ENCODE measurements at regions not wholly inside any gene's neighbourhood (a gene's known extent, or its start where the extent isn't known, plus 50 kb on each side); places are given as distances from the start of the nearest gene placed in this dataset.
A peak's percentile ranks its signal among the peaks of the same experiment; 100 is the strongest.

DNA sequence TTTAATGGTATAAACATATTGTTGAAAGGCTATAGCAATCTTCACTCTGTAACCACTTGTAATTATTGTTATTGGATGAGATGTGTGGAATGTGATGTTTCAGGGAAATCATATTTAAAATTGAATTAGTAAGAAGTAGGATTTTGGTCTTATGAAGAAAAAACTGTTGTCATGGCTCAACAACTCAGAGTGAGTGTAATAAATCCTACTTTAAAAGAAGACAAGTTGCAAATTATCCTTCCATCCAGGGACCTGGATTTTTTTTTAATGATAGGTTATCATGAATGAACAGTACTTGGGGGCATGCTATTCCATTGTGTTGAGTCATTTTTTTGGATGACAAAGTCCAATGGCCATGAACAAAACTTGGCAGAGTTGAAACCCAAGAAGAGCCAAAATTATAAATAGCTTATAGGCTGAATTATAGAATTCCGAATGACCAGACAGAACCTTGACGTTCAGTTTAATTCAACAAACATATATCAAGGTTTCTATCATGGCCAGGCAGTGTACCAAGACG is 625.5 kb upstream of the ZNF717 start:
- no peak overlapping the region for H3K4me3 ChIP-seq (ENCODE audit: low read depth, low read length)
- in situ Hi-C loops (cut with HindIII; ENCODE audit: low pct_ligation_motif_present, low sequenced_read_pairs) = no loop called here
- no peaks in the 10 kb centered on the region for H3K36me3 ChIP-seq (replicated peaks)
- DNase-seq = no peak
- H3K27me3 ChIP-seq (replicated peaks) = no peaks in the 10 kb centered on the region
- no peak overlapping the region for H3K27ac ChIP-seq
- TF ChIP-seq, protein P1, sequence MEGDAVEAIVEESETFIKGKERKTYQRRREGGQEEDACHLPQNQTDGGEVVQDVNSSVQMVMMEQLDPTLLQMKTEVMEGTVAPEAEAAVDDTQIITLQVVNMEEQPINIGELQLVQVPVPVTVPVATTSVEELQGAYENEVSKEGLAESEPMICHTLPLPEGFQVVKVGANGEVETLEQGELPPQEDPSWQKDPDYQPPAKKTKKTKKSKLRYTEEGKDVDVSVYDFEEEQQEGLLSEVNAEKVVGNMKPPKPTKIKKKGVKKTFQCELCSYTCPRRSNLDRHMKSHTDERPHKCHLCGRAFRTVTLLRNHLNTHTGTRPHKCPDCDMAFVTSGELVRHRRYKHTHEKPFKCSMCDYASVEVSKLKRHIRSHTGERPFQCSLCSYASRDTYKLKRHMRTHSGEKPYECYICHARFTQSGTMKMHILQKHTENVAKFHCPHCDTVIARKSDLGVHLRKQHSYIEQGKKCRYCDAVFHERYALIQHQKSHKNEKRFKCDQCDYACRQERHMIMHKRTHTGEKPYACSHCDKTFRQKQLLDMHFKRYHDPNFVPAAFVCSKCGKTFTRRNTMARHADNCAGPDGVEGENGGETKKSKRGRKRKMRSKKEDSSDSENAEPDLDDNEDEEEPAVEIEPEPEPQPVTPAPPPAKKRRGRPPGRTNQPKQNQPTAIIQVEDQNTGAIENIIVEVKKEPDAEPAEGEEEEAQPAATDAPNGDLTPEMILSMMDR (IDR thresholded peaks at IDR 0.05; ENCODE audit: low read depth, low read length, missing control alignments) = no peak

DNA sequence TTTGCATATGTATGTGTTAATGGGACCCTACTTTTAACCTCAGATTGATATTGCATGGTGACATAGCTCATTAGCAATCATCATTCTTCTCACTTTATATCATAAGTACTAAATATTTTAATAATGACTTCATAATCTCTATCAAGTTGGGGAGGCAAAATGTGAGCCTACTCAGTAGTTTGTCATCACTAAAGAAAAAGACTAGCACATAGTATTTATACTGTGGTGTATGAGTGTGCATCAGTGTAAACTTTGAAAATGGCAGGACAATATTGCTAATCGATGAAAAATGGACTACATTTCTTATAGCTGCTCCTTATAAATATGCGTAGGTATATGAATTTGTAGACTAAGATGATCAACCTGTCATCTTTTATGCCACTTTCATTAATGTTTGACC is 624.5 kb upstream of the ROBO2 start:
- no peak for DNase-seq
- TF ChIP-seq, protein P1 (IDR thresholded peaks at IDR 0.05; ENCODE audit: low read depth, low read length, missing control alignments) = no peak

DNA sequence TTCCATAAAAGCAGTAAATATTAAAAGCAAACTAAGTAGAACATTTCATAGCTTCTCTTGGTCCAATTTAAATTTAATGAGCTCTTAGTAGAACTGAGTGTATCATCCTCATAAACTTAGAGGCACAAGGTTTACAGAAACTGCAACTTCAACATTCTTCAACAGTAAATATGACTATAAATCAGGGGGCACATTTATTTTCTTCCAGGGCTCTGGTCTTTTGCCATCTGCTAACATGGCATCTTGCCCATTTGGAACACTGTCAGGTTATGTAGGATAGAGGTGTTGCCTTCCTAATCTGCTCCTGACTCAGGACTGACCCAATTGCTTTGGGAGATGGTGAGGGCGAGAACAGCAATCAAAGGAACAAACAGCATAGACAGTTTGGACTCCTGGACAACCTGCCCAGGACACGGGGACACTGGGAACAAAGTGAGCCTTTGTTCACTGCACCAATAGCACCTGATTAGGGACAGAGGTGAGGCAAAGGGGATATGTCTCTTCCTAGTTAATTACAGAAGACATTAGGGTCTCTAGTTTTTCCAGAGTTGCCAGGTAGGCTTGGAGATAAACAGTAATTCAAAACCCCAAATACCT is 610.2 kb upstream of the ROBO2 start:
- no peak overlapping the region for H3K4me3 ChIP-seq (ENCODE audit: low read depth, low read length)
- no peaks in the 10 kb centered on the region for H3K27me3 ChIP-seq (replicated peaks)
- no peak for DNase-seq
- H3K36me3 ChIP-seq (replicated peaks) = no peaks in the 10 kb centered on the region
- no peak overlapping the region for H3K27ac ChIP-seq
- in situ Hi-C loops (cut with HindIII; ENCODE audit: low pct_ligation_motif_present, low sequenced_read_pairs) = no loop called here
- TF ChIP-seq, protein P1 (IDR thresholded peaks at IDR 0.05; ENCODE audit: low read depth, low read length, missing control alignments) = no peak

More for the DNA sequence above, 624.5 kb upstream of the ROBO2 start:
- Histone ChIP-seq H3K36me3 (replicated peaks) (no peaks in the 10 kb centered on the region), H3K27me3 (replicated peaks) (no peaks in the 10 kb centered on the region), H3K27ac (no peak overlapping the region), H3K4me3 (ENCODE audit: low read depth, low read length) (no peak overlapping the region)
- in situ Hi-C loops (cut with HindIII; ENCODE audit: low pct_ligation_motif_present, low sequenced_read_pairs) = no loop called here

DNA sequence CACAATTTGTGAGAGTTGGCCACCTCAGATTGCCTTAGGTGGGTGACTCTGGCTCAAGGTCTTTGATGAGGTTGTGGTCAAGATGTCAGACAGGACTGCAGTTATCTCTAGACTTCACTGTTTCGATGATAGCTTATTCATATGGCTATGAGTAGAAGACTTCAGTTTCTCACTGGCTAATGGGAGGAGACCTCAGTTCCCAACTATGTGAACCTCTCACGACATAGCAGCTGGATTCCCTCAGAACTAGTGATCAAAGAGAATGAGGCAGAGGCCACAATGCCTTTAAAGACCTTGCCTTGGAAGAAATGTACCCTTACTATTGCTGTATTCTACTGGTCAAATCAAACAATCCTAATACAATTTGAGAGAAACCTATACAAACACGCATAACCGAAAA is 607.5 kb upstream of the ROBO2 start:
- no peaks in the 10 kb centered on the region for H3K36me3 ChIP-seq (replicated peaks)
- no peak overlapping the region for H3K27ac ChIP-seq
- H3K4me3 ChIP-seq (ENCODE audit: low read depth, low read length) = no peak overlapping the region
- TF ChIP-seq, protein P1 (IDR thresholded peaks at IDR 0.05; ENCODE audit: low read depth, low read length, missing control alignments) = no peak
- no peak for DNase-seq
- in situ Hi-C loops (cut with HindIII; ENCODE audit: low pct_ligation_motif_present, low sequenced_read_pairs) = no loop called here
- no peaks in the 10 kb centered on the region for H3K27me3 ChIP-seq (replicated peaks)

DNA sequence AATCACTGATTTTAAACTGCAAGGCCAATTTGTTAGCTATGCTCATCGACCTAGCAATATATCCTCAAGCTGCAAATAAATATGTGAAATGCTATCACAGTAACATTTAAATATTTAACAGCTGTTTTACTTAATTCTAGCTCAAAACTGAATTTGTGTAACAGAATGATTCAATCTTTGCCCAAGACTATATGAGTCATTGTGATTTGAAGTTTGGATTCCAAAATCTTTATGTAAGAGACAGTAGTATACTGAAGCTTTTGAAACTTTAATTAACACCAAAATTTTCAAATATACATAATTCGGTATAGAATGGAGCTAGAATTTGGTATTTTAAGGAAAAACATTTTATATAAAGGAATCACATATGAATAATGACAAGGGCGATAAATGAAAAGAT is 603.0 kb upstream of the ROBO2 start:
- in situ Hi-C loops (cut with HindIII; ENCODE audit: low pct_ligation_motif_present, low sequenced_read_pairs) = no loop called here
- Histone ChIP-seq H3K27ac (no peak overlapping the region), H3K36me3 (replicated peaks) (no peaks in the 10 kb centered on the region), H3K4me3 (ENCODE audit: low read depth, low read length) (no peak overlapping the region), H3K27me3 (replicated peaks) (no peaks in the 10 kb centered on the region)
- TF ChIP-seq, protein P1 (IDR thresholded peaks at IDR 0.05; ENCODE audit: low read depth, low read length, missing control alignments) = no peak
- DNase-seq = no peak

DNA sequence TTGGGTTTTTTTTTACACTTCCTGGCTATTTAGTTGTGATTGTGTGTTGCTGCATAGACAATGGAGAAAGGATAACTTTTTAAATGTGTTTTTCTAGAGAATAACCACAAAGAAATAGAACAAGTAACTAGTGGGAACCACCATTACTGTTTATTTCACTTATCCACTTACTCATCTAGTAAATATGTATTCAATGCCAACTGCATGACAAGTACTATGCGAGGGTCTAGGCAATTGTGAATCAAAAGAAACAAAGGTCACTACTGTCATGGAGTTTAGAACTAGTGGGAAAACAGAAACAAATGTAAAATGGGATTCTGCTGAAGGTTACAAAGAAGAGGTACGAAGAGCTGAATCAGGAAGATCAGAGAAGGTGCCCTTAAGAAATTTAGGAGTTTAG is 600.9 kb upstream of the ROBO2 start:
- peak; percentile 56 for DNase-seq
- peak overlapping the region; percentile 56 for H3K27ac ChIP-seq
- H3K36me3 ChIP-seq (replicated peaks) = no peaks in the 10 kb centered on the region
- TF ChIP-seq, protein P1 (IDR thresholded peaks at IDR 0.05; ENCODE audit: low read depth, low read length, missing control alignments) = no peak
- H3K27me3 ChIP-seq (replicated peaks) = no peaks in the 10 kb centered on the region
- in situ Hi-C loops (cut with HindIII; ENCODE audit: low pct_ligation_motif_present, low sequenced_read_pairs) = no loop called here
- H3K4me3 ChIP-seq (ENCODE audit: low read depth, low read length) = no peak overlapping the region

Measured in brain microvascular endothelial cell (primary cell).